Caco-2 (cell line): ENCODE measurements at regions not wholly inside any gene's neighbourhood (a gene's known extent, or its start where the extent isn't known, plus 50 kb on each side); places are given as distances from the start of the nearest gene placed in this dataset.

Experiments used
- BruUV-seq: library from RNA; stranded (reverse); fragments of 400-500 nt; replicated peaks from 2 replicates; lab custom pipeline; 2021; lab: Mats Ljungman, UMichigan
- CTCF ChIA-PET: fragments of 300-600 bp; sonication (Branson Sonifier 250); formaldehyde crosslinking; loops from one replicate; lab custom pipeline; 2022; ENCODE audit warnings: antibody characterized with exemption; lab: Charles Lee
- POLR2A ChIA-PET: fragments of 300-600 bp; sonication (Branson Sonifier 250); formaldehyde crosslinking; loops from one replicate; lab custom pipeline; 2022; ENCODE audit warnings: antibody characterized with exemption; lab: Charles Lee
- DNase-seq, 2 experiments: peaks; one replicate each; pipeline versions ENCODE4 v3.0.0 to v3.0.0-alpha.2; 2020 to 2022
- H3K27me3 ChIP-seq: replicated peaks from 2 replicates; pipeline ENCODE4 v1.6.0; 2011; ENCODE audit warnings: low read length; ENCODE audit not compliant: control insufficient read depth, insufficient read depth
- H3K36me3 ChIP-seq: 2 replicates; pipeline ENCODE4 v1.5.1; 2011; ENCODE audit warnings: low read length; ENCODE audit not compliant: control insufficient read depth, insufficient read depth
- H3K4me1 ChIP-seq: fragments of 250-450 bp; sonication (Bioruptor Pico); 2 replicates; pipeline ENCODE4 v1.5.1; 2020; ENCODE audit warnings: mild to moderate bottlenecking
- H3K4me3 ChIP-seq: 2 replicates; pipeline ENCODE4 v1.5.1; 2011; ENCODE audit warnings: low read depth, mild to moderate bottlenecking, control low read depth, low read length
- H3K9me3 ChIP-seq: fragments of 250-450 bp; sonication (Bioruptor Pico); 2 replicates; pipeline ENCODE4 v1.5.1; 2020; ENCODE audit warnings: mild to moderate bottlenecking, moderate library complexity
- H3K27ac Mint-ChIP-seq: one replicate; pipeline ENCODE4 v1.8.0; 2022; ENCODE audit warnings: mixed read lengths; ENCODE audit not compliant: unreplicated experiment
- H3K27me3 Mint-ChIP-seq: one replicate; pipeline ENCODE4 v1.8.0; 2022; ENCODE audit warnings: mixed read lengths; ENCODE audit not compliant: insufficient read depth, unreplicated experiment
- H3K36me3 Mint-ChIP-seq: one replicate; pipeline ENCODE4 v1.8.0; 2022; ENCODE audit warnings: mild to moderate bottlenecking, mixed read lengths; ENCODE audit not compliant: insufficient read depth, unreplicated experiment
- H3K4me1 Mint-ChIP-seq: one replicate; pipeline ENCODE4 v1.8.0; 2022; ENCODE audit warnings: low read depth, mixed read lengths; ENCODE audit not compliant: unreplicated experiment
- H3K4me3 Mint-ChIP-seq: one replicate; pipeline ENCODE4 v1.8.0; 2022; ENCODE audit warnings: mild to moderate bottlenecking, moderate library complexity, mixed read lengths; ENCODE audit not compliant: unreplicated experiment
- H3K9me3 Mint-ChIP-seq: one replicate; pipeline ENCODE4 v1.8.0; 2022; ENCODE audit warnings: mixed read lengths; ENCODE audit not compliant: unreplicated experiment
- intact Hi-C: fragments of 100-400 bp; cut with micrococcal nuclease; formaldehyde crosslinking; loops from one replicate; pipeline ENCODE4 v1.10.0; 2022; ENCODE audit not compliant: unreplicated experiment
- TF ChIP-seq, protein P1 (sequence below), 2 experiments: fragments of 200-600 bp in 1 of 2; IDR thresholded peaks; 1 replicate in 1 of 2; 2 replicates in 1 of 2; pipeline versions ENCODE4 v1.5.1 to v1.8.0; 2011 to 2022; ENCODE audit warnings: antibody characterized with exemption in 1 of 2, control low read depth in 1 of 2, inconsistent platforms in 1 of 2, low read depth in 1 of 2, low read length in 1 of 2, mild to moderate bottlenecking in 1 of 2, moderate library complexity in 1 of 2; ENCODE audit not compliant: insufficient read depth in 1 of 2, severe bottlenecking in 1 of 2, unreplicated experiment in 1 of 2

DNA sequence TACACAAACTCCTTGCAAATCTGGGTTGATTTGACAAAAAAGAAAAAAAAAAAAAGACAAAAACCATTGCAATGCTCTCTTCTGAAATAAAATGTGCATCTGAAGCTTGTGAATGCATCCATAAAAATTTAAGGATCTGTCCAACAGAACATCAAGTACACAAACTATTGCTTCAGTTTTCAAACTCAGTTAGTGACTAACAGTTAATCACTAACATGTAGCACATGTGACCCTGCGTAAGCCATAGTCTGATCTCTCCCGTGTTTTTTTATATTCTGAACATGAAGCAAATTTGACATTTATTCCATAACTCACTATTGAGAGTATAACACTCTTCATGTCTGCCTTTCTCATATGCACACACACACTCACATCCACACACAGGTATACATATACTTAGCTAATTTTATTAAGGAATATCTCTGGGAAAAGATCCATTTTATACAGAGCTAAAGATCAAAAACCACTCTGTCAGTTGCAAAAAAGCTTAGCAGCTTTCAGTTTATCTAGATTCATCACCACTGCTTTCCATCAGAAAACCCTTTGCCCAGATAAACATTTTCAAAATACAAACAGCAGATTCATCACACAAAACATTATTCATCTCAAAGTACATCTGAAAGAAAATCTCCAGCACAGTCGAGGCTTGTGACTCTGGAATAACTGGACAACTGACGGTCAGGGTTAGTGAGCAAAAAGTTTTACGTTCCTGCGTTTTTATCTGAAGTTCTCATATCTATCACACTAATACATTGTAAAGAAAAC, 1000.4 kb upstream of the ACVR2A start:
- Mint-ChIP-seq H3K9me3 (no peaks in the 10 kb centered on the region), H3K36me3 (no peaks in the 10 kb centered on the region), H3K27ac (no peak overlapping the region), H3K4me3 (no peak overlapping the region), H3K27me3 (peaks cover 4% of the 10 kb centered on the region), H3K4me1 (no peaks in the 10 kb centered on the region)
- DNase-seq, result no peak
- H3K9me3 ChIP-seq, result no peaks in the 10 kb centered on the region
- no peaks in the 10 kb centered on the region for H3K4me1 ChIP-seq
- ChIA-PET CTCF (no interaction called here), POLR2A (no interaction called here)
- no peaks in the 10 kb centered on the region for H3K27me3 ChIP-seq
- TF ChIP-seq, protein P1, sequence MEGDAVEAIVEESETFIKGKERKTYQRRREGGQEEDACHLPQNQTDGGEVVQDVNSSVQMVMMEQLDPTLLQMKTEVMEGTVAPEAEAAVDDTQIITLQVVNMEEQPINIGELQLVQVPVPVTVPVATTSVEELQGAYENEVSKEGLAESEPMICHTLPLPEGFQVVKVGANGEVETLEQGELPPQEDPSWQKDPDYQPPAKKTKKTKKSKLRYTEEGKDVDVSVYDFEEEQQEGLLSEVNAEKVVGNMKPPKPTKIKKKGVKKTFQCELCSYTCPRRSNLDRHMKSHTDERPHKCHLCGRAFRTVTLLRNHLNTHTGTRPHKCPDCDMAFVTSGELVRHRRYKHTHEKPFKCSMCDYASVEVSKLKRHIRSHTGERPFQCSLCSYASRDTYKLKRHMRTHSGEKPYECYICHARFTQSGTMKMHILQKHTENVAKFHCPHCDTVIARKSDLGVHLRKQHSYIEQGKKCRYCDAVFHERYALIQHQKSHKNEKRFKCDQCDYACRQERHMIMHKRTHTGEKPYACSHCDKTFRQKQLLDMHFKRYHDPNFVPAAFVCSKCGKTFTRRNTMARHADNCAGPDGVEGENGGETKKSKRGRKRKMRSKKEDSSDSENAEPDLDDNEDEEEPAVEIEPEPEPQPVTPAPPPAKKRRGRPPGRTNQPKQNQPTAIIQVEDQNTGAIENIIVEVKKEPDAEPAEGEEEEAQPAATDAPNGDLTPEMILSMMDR (IDR thresholded peaks at IDR 0.05; ENCODE audit: insufficient read depth in 1 of 2, low read depth in 1 of 2, low read length in 1 of 2, severe bottlenecking in 1 of 2, unreplicated experiment in 1 of 2), result no peak
- intact Hi-C loops, result no loop called here
- no peaks in the 10 kb centered on the region for H3K36me3 ChIP-seq
- no peak overlapping the region for H3K4me3 ChIP-seq
- no TSS peak for BruUV-seq

DNA sequence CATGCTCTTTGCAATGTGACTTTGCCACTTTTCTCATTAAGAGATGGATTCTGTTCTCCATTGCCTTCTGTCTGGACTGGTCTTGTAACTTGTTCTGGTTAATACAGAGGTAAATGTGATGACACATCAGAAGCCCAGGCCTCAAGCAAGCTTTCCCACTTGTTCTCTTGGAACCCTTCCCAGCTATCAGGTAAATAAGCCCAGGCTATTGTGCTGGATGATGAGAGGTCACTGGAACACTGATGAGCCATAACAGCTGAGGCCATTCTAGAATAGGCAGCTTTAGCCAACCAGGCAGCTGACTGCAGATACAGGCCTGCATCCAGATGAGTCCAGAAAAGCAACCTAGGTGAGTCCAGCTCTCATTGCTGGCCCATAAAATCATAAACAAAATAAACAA, 1007.0 kb upstream of the ACVR2A start:
- no peaks in the 10 kb centered on the region for H3K9me3 Mint-ChIP-seq
- no peaks in the 10 kb centered on the region for H3K4me1 Mint-ChIP-seq
- no TSS peak for BruUV-seq
- H3K36me3 ChIP-seq, result no peaks in the 10 kb centered on the region
- CTCF ChIA-PET, result no interaction called here
- POLR2A ChIA-PET, result no interaction called here
- H3K4me3 ChIP-seq, result no peak overlapping the region
- peaks cover under 1% of the 10 kb centered on the region for H3K27me3 Mint-ChIP-seq
- no peaks in the 10 kb centered on the region; the same call in 1 of the 2 replicates for H3K4me1 ChIP-seq
- no peaks in the 10 kb centered on the region for H3K36me3 Mint-ChIP-seq
- TF ChIP-seq, protein P1 (IDR thresholded peaks at IDR 0.05; ENCODE audit: insufficient read depth in 1 of 2, low read depth in 1 of 2, low read length in 1 of 2, severe bottlenecking in 1 of 2, unreplicated experiment in 1 of 2), result no peak
- no peak overlapping the region for H3K4me3 Mint-ChIP-seq
- no peaks in the 10 kb centered on the region for H3K9me3 ChIP-seq
- DNase-seq, result no peak
- no peak overlapping the region for H3K27ac Mint-ChIP-seq
- H3K27me3 ChIP-seq, result no peaks in the 10 kb centered on the region
- intact Hi-C loops, result no loop called here

DNA sequence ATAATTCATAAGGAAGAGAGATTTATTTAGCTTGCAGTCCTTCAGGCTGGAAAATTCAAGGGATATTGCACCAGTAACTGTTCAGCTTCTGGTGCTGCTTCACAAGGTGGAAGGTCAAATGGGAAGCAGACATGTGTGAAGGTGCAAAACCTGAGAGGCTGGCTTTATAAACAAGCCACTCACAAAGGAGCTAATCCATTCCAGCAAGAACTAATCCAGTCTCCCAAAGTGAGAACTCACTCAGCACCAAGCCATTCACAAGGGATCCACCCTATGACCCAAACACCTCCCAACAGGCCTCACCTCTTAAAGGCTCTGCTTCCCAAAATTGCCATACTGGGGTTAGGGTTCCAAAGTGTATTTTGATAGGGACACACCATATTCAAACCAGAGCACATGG, 1018.4 kb upstream of the ACVR2A start:
- no peaks in the 10 kb centered on the region for H3K36me3 Mint-ChIP-seq
- H3K4me3 Mint-ChIP-seq, result no peak overlapping the region
- H3K4me3 ChIP-seq, result no peak overlapping the region
- H3K9me3 ChIP-seq, result no peaks in the 10 kb centered on the region
- TF ChIP-seq, protein P1 (IDR thresholded peaks at IDR 0.05; ENCODE audit: insufficient read depth in 1 of 2, low read depth in 1 of 2, low read length in 1 of 2, severe bottlenecking in 1 of 2, unreplicated experiment in 1 of 2), result no peak
- H3K27me3 Mint-ChIP-seq, result no peaks in the 10 kb centered on the region
- no peak overlapping the region for H3K27ac Mint-ChIP-seq
- CTCF ChIA-PET, result no interaction called here
- H3K36me3 ChIP-seq, result no peaks in the 10 kb centered on the region
- DNase-seq, result no peak
- no peaks in the 10 kb centered on the region for H3K9me3 Mint-ChIP-seq
- H3K27me3 ChIP-seq, result no peaks in the 10 kb centered on the region
- no peaks in the 10 kb centered on the region for H3K4me1 Mint-ChIP-seq
- POLR2A ChIA-PET, result no interaction called here
- H3K4me1 ChIP-seq, result no peaks in the 10 kb centered on the region
- no TSS peak for BruUV-seq
- intact Hi-C loops, result no loop called here
